AG09309 (cell line): ENCODE measurements at regions not wholly inside any gene's neighbourhood (a gene's known extent, or its start where the extent isn't known, plus 50 kb on each side); places are given as distances from the start of the nearest gene placed in this dataset.
A peak's percentile ranks its signal among the peaks of the same experiment; 100 is the strongest.

Experiments used
- DNase-seq: peaks from one replicate; pipeline ENCODE4 v3.0.0-alpha.2; 2010; ENCODE audit warnings: low read depth
- H3K4me3 ChIP-seq: 2 replicates; pipeline ENCODE4 v1.5.1; 2011; ENCODE audit warnings: mild to moderate bottlenecking, low read depth, low read length, moderate library complexity; ENCODE audit not compliant: control insufficient read depth
- TF ChIP-seq, protein P1 (sequence below): IDR thresholded peaks from 2 replicates; pipeline ENCODE4 v1.5.1; 2011; ENCODE audit warnings: mild to moderate bottlenecking, low read depth, low read length, inconsistent platforms; ENCODE audit not compliant: insufficient read depth, control insufficient read depth; ENCODE audit errors: missing control alignments

DNA sequence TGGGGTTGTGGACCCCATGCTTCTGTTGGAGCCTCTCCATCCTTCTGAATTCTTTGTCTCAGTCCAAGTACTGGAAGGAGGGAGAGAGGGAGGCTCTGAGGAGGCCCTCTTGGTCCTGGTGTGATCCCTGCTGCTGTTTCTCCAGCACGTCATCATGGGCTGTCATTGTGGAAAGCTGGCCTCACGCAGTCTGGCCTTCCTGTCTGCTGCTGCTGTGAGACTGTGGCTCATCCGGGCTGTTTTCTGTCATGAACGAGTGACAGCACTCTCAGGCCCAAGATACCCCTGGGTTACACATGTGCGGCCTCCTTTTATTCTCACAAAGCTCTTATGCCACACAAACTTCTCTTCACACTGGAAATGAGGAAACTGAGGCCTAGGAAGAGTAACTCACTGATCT lies 499.3 kb downstream of the CCDC171 start:
- no peak overlapping the region for H3K4me3 ChIP-seq
- no peak for DNase-seq
- TF ChIP-seq, protein P1, sequence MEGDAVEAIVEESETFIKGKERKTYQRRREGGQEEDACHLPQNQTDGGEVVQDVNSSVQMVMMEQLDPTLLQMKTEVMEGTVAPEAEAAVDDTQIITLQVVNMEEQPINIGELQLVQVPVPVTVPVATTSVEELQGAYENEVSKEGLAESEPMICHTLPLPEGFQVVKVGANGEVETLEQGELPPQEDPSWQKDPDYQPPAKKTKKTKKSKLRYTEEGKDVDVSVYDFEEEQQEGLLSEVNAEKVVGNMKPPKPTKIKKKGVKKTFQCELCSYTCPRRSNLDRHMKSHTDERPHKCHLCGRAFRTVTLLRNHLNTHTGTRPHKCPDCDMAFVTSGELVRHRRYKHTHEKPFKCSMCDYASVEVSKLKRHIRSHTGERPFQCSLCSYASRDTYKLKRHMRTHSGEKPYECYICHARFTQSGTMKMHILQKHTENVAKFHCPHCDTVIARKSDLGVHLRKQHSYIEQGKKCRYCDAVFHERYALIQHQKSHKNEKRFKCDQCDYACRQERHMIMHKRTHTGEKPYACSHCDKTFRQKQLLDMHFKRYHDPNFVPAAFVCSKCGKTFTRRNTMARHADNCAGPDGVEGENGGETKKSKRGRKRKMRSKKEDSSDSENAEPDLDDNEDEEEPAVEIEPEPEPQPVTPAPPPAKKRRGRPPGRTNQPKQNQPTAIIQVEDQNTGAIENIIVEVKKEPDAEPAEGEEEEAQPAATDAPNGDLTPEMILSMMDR: no peak

DNA sequence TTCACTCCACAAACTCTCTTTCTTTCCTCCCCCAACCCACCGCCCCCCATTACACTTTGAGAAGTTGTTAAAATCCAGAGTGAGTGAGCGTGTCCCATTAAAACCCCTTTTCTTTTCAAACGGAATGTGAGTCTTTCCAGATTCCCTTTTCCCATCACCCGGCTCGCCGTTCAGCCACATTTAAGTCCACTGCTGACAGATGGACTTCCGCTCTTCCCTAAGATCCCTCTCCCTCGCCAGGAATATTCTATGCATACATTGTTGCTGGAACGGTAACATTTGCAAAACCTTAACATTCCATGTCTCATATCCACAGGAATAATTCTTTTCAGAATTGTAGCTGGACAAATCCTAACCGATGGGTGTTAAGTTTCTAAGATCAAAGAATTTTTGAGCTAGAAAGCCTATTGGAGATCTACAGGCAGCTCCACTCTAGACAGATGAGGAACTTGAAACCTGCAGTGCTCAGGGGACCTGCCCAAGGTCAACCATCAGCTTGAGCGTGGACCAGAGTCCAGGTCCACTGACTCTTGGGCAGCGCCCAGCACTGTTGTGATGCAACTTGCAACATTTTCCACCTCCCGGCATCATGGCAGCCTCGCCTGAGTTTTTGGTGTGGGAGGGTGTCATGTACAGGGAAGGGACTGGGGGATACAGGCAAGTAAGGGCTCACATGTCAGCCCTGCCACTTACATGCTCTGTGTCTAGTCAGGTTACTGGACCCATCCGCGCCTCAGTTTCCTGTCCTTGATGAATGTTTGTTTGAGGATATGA lies 500.1 kb downstream of the CCDC171 start:
- DNase-seq: no peak
- H3K4me3 ChIP-seq: no peak overlapping the region
- TF ChIP-seq, protein P1: no peak

DNA sequence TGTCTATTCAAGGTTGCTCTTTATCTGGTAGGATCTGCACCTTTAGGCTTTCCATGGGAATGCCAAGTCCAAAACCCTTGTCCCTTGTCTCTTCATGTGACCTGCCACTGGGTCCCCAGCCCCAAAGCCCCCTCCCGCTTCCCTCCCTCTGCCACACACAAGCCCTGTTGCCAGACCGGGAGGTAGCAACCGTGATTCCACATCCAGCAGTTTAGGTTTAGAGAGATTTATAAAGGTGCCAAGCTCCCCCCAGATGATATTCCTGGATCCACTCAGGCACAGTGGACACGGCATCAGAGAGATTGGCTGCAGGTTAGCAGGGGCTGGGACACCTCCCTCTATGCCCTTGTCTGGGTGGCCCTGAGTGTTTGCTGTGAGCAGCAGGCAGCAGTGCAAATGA lies 504.7 kb downstream of the CCDC171 start:
- no peak overlapping the region for H3K4me3 ChIP-seq
- TF ChIP-seq, protein P1: no peak
- DNase-seq: no peak

GRCh38 chr9:16058131-16058549 lies 505.3 kb downstream of the CCDC171 start:
- TF ChIP-seq, protein P1: no peak
- no peak for DNase-seq
- H3K4me3 ChIP-seq: no peak overlapping the region

DNA sequence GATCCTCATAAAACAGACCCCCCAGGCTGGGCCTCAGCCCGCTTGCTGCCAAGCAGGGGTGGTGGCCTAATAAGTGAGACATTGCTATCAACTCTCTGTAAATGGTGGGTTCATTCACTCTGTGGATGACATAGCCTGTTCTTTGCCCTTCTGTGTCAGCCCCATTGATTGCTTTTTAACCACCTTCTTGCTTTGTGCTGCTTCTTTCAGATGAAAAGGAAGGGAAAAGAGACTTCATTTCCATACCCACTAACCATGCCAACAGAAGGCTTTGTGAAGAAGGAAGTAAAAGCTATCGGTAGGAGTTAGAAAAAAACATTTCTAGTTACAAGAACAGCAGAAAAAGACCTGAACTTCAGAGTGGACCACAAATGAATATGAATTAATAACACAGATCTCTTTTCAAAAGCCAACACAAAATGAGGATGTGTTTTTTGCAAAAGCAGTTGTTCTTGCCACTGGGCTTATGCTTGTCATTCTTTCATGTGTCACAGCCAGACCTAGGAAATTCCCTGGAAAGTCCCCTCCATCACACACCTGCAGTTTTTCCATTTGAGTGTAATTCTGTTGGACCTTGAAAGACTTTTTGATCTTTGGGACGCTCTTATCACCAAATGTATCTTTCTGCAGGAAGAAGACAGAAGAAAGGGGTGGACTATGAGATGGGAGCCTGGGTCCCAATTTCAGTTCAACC lies 507.7 kb downstream of the CCDC171 start:
- no peak for DNase-seq
- no peak overlapping the region for H3K4me3 ChIP-seq
- TF ChIP-seq, protein P1: no peak

- H3K4me3 ChIP-seq: no peak overlapping the region
- TF ChIP-seq, protein P1: no peak
- peak; percentile 42 for DNase-seq
Measured at GRCh38 chr9:16062542-16063240, 509.8 kb downstream of the CCDC171 start.
